DOHH2 (cell line): ENCODE measurements at regions not wholly inside any gene's neighbourhood (a gene's known extent, or its start where the extent isn't known, plus 50 kb on each side); places are given as distances from the start of the nearest gene placed in this dataset.

Source experiments
- H3F3A ChIP-seq: fragments of 200-600 bp; sonication (generic), shearing (Covaris generic); 2 replicates; pipeline ENCODE4 v1.6.0; 2016; ENCODE audit warnings: antibody characterized with exemption, mild to moderate bottlenecking; ENCODE audit not compliant: control insufficient read depth, insufficient read depth
- H3K27ac ChIP-seq: fragments of 200-600 bp; sonication (generic); 2 replicates; pipeline ENCODE4 v1.5.1; 2014; ENCODE audit warnings: low read depth, mild to moderate bottlenecking, low read length, moderate library complexity
- H3K27me3 ChIP-seq: fragments of 200-600 bp; sonication (generic); 2 replicates; pipeline ENCODE4 v1.6.1; 2014; ENCODE audit warnings: mild to moderate bottlenecking, low read length, mixed read lengths; ENCODE audit not compliant: control insufficient read depth
- H3K36me3 ChIP-seq: fragments of 200-600 bp; sonication (generic); 2 replicates; pipeline ENCODE4 v1.6.1; 2014; ENCODE audit warnings: mild to moderate bottlenecking, low read length, moderate library complexity, mixed read lengths; ENCODE audit not compliant: control insufficient read depth
- H3K4me1 ChIP-seq: fragments of 200-600 bp; sonication (generic); 2 replicates; pipeline ENCODE4 v1.6.1; 2014; ENCODE audit warnings: mild to moderate bottlenecking, low read length, mixed read lengths; ENCODE audit not compliant: control insufficient read depth
- H3K4me2 ChIP-seq: fragments of 200-600 bp; sonication (generic); 2 replicates; pipeline ENCODE4 v1.6.0; 2014; ENCODE audit warnings: mild to moderate bottlenecking, low read length, moderate library complexity
- H3K4me3 ChIP-seq: fragments of 200-600 bp; sonication (generic); 2 replicates; pipeline ENCODE4 v1.5.1; 2014; ENCODE audit warnings: mild to moderate bottlenecking, low read length, mixed read lengths
- H3K79me2 ChIP-seq: fragments of 200-600 bp; sonication (generic); 2 replicates; pipeline ENCODE4 v1.6.1; 2014; ENCODE audit warnings: mild to moderate bottlenecking, low read length, mixed read lengths; ENCODE audit not compliant: control insufficient read depth
- H3K9me2 ChIP-seq: fragments of 200-600 bp; sonication (generic); replicated peaks from 2 replicates; pipeline ENCODE4 v1.6.1; 2014; ENCODE audit warnings: mild to moderate bottlenecking, low read length, mixed read lengths; ENCODE audit not compliant: control insufficient read depth
- H3K9me3 ChIP-seq: fragments of 200-600 bp; sonication (generic); 2 replicates; pipeline ENCODE4 v1.6.1; 2014; ENCODE audit warnings: antibody characterized with exemption, low read length, mixed read lengths; ENCODE audit not compliant: control insufficient read depth, insufficient read depth
- H4K20me1 ChIP-seq: fragments of 200-600 bp; sonication (generic); 2 replicates; pipeline ENCODE4 v1.6.0; 2014; ENCODE audit warnings: low read depth, mild to moderate bottlenecking, antibody characterized with exemption, low read length, moderate library complexity; ENCODE audit not compliant: control insufficient read depth, insufficient read depth
- EZH2phosphoT487 ChIP-seq: fragments of 200-600 bp; sonication (generic); IDR thresholded peaks from 2 replicates; pipeline ENCODE4 v1.6.1; 2017; ENCODE audit warnings: borderline replicate concordance, mild to moderate bottlenecking, antibody characterized with exemption, low read length, moderate library complexity, mixed read lengths
- TF ChIP-seq, protein P1 (sequence below): fragments of 200-600 bp; sonication (generic); IDR thresholded peaks from one replicate; pipeline ENCODE4 v1.5.1; 2014; ENCODE audit warnings: antibody characterized with exemption, mild to moderate bottlenecking, low read depth, low read length; ENCODE audit not compliant: poor library complexity, severe bottlenecking

DNA sequence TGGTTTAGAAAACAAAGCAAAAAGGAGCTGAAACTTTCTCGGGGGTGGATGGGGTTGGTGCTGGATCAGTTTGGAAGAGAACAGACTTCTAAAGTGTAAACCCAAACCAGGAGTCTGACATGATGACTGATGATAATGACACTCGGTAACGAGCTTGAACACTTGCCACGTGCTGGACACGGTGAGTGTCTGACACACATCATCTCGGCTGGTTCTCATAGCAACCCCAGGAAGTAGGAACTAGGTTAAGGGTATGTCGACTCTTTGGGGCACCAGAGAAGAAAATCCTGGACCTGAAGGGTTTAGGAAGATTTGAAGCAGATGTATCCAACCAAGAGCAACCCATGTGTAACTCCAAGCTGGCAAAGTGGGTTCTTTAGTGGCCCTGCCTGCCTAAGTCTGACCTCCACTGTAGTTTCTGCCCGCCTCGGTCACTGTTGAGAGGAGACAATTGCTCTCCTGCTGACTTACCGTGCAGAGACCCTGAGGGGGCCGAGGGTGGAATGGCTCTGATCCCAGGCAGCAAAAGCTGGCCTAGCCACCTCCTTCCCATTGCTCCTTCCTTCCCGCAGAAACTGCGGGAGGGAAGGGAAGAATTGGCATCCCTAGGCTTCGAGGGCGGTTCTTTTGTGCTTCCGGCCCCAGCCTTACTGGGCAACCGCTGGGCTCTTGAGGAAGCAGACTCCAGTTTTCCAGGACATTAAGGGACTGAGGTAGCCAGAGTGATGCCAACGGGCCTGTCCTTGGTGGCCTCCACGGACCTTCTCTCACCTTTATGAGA lies 156.0 kb downstream of the TOMM20 start:
- Histone ChIP-seq H3K4me1 (peaks cover 18% of the 10 kb centered on the region), H3K27ac (no peak overlapping the region), H3K36me3 (no peaks in the 10 kb centered on the region), H3F3A (no peaks in the 10 kb centered on the region), H3K9me3 (no peaks in the 10 kb centered on the region), H3K9me2 (no peaks in the 10 kb centered on the region), H3K79me2 (no peaks in the 10 kb centered on the region), H3K4me3 (no peak overlapping the region), H3K27me3 (0 out of 2 replicates have a peak, but pooled peaks cover 11% of the 10 kb centered on the region), H4K20me1 (no peaks in the 10 kb centered on the region), H3K4me2 (no peak overlapping the region)
- TF ChIP-seq EZH2phosphoT487, result no peak
- TF ChIP-seq, protein P1, sequence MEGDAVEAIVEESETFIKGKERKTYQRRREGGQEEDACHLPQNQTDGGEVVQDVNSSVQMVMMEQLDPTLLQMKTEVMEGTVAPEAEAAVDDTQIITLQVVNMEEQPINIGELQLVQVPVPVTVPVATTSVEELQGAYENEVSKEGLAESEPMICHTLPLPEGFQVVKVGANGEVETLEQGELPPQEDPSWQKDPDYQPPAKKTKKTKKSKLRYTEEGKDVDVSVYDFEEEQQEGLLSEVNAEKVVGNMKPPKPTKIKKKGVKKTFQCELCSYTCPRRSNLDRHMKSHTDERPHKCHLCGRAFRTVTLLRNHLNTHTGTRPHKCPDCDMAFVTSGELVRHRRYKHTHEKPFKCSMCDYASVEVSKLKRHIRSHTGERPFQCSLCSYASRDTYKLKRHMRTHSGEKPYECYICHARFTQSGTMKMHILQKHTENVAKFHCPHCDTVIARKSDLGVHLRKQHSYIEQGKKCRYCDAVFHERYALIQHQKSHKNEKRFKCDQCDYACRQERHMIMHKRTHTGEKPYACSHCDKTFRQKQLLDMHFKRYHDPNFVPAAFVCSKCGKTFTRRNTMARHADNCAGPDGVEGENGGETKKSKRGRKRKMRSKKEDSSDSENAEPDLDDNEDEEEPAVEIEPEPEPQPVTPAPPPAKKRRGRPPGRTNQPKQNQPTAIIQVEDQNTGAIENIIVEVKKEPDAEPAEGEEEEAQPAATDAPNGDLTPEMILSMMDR, result no peak

DNA sequence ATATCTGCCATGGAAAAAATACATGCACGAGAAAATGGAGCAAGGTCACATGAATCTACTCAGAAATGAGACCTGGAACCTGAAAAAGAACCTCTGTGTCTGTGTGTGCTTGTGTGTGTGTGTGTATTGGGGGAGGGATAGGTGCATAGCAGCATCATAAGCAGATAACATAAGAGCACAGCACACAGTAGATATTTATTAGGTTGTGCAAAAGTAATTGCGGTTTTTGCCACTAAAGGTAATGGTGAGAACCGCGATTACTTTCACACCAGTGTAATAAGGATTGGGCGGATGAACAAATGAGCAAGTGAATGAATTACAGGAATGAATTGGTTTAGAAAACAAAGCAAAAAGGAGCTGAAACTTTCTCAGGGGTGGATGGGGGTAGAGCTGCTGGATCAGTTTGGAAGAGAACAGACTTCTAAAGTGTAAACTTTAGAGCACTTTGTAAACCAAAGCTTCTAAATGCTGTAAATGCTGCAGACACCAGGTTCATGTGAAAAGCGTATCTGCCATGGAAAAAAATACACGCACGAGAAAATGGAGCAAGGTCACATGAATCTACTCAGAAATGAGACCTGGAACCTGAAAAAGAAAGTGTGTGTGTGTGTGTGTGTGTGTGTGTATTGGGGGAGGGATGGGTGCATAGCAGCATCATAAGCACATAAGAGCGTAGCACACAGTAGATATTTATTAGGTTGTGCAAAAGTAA lies 156.9 kb downstream of the TOMM20 start:
- TF ChIP-seq, protein P1, result no peak
- no peak for TF ChIP-seq EZH2phosphoT487
- Histone ChIP-seq H3F3A (no peaks in the 10 kb centered on the region), H3K79me2 (no peaks in the 10 kb centered on the region), H3K4me1 (peaks cover 10% of the 10 kb centered on the region), H4K20me1 (no peaks in the 10 kb centered on the region), H3K36me3 (no peaks in the 10 kb centered on the region), H3K9me3 (no peaks in the 10 kb centered on the region), H3K27me3 (0 out of 2 replicates have a peak, but pooled peaks cover 11% of the 10 kb centered on the region), H3K9me2 (no peaks in the 10 kb centered on the region), H3K4me3 (no peak overlapping the region), H3K27ac (no peak overlapping the region), H3K4me2 (no peak overlapping the region)

DNA sequence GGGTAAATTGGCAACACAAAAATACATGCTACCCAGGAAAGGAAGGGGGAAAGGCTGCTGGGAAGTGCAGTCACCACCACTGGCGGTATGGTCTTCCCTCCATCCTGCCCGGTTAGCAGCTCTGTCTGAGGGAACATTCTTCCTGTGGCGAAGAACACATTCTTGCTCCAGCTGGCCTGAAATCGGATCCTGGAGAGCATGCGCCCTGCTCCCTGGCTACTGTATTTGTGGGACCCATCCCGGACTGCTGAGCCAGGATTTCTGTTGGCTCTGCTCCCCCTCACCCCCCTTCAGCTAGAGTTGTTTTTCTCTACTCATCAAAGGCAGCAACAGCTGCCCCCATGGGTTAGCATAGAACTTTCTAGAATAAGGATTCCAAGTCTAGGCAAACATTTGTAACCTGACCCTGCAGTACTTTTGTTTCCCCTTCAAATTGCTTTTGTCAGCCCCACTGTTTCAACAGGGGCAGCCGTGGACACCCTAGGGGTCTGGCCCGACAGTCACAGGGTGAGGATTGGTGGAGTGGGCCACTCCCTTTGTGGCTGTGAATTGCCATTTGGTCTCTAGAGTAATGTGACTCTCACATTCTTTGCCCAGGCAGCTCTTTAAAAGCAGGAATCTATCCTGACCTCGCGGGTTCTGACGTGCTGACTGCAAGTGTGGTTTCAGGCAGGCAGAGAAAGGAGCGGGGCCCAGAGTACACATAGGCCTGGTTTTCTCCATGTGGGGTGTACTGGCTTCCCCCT lies 157.7 kb downstream of the TOMM20 start:
- no peaks in the 10 kb centered on the region for H4K20me1 ChIP-seq
- H3K4me2 ChIP-seq, result no peak overlapping the region
- H3K4me3 ChIP-seq, result no peak overlapping the region

More for the DNA sequence above, 157.7 kb downstream of the TOMM20 start:
- Histone ChIP-seq H3K36me3 (no peaks in the 10 kb centered on the region), H3K79me2 (no peaks in the 10 kb centered on the region), H3K4me1 (peaks cover 6% of the 10 kb centered on the region), H3K27me3 (0 out of 2 replicates have a peak, but pooled peaks cover 11% of the 10 kb centered on the region), H3F3A (no peaks in the 10 kb centered on the region), H3K9me3 (no peaks in the 10 kb centered on the region), H3K9me2 (no peaks in the 10 kb centered on the region), H3K27ac (no peak overlapping the region)
- TF ChIP-seq, protein P1, result no peak
- TF ChIP-seq EZH2phosphoT487, result no peak
